Parathyroid adenoma (tissue), 2 donors: ENCODE measurements at regions not wholly inside any gene's neighbourhood (a gene's known extent, or its start where the extent isn't known, plus 50 kb on each side); places are given as distances from the start of the nearest gene placed in this dataset.

Experiments used
- H2AFZ ChIP-seq: fragments of 300-600 bp; sonication (generic); one replicate; pipeline ENCODE4 v1.7.0; 2017; ENCODE audit warnings: antibody characterized with exemption, mild to moderate bottlenecking
- H3K27ac ChIP-seq: fragments of 300-600 bp; sonication (generic); one replicate; pipeline ENCODE4 v1.7.0; 2017
- H3K27me3 ChIP-seq: fragments of 300-600 bp; sonication (generic); one replicate; pipeline ENCODE4 v1.7.0; 2017; ENCODE audit warnings: low read length; ENCODE audit not compliant: control insufficient read depth, insufficient read depth
- H3K36me3 ChIP-seq: fragments of 300-600 bp; sonication (generic); one replicate; pipeline ENCODE4 v1.7.0; 2017; ENCODE audit warnings: low read length; ENCODE audit not compliant: control insufficient read depth, insufficient read depth
- H3K4me1 ChIP-seq: fragments of 300-600 bp; sonication (generic); one replicate; pipeline ENCODE4 v1.7.0; 2017; ENCODE audit warnings: control low read depth
- H3K4me2 ChIP-seq: fragments of 300-600 bp; sonication (generic); one replicate; pipeline ENCODE4 v1.7.0; 2017; ENCODE audit warnings: low read length
- H3K4me3 ChIP-seq: fragments of 300-600 bp; sonication (generic); one replicate; pipeline ENCODE4 v1.7.0; 2017; ENCODE audit warnings: low read depth, low read length
- H3K79me2 ChIP-seq: fragments of 300-600 bp; sonication (generic); one replicate; pipeline ENCODE4 v1.7.0; 2017; ENCODE audit warnings: control low read depth
- H3K9ac ChIP-seq: fragments of 300-600 bp; sonication (generic); one replicate; pipeline ENCODE4 v1.7.0; 2017; ENCODE audit warnings: mild to moderate bottlenecking
- H3K9me3 ChIP-seq: fragments of 300-600 bp; sonication (generic); one replicate; pipeline ENCODE4 v1.7.0; 2017; ENCODE audit warnings: low read length; ENCODE audit not compliant: control insufficient read depth
- CTCF ChIP-seq: fragments of 300-600 bp; sonication (generic); IDR thresholded peaks from one replicate; pipeline ENCODE4 v1.7.0; 2017; ENCODE audit warnings: antibody characterized with exemption, mild to moderate bottlenecking
- donor health status: primary hyperparathyroidism.

- Histone ChIP-seq H2AFZ (no peak overlapping the region), H3K36me3 (no peaks in the 10 kb centered on the region), H3K79me2 (no peaks in the 10 kb centered on the region), H3K9me3 (no peaks in the 10 kb centered on the region), H3K4me3 (no peak overlapping the region), H3K4me1 (no peaks in the 10 kb centered on the region), H3K27me3 (no peaks in the 10 kb centered on the region), H3K9ac (no peak overlapping the region), H3K27ac (no peak overlapping the region), H3K4me2 (no peak overlapping the region)
- TF ChIP-seq CTCF, result no peak
Observed at GRCh38 chr2:501667-502066, 175.5 kb downstream of the TMEM18 start.

- no peaks in the 10 kb centered on the region for H3K4me1 ChIP-seq
- no peak overlapping the region for H2AFZ ChIP-seq
- no peaks in the 10 kb centered on the region for H3K36me3 ChIP-seq
- no peaks in the 10 kb centered on the region for H3K79me2 ChIP-seq
- no peak overlapping the region for H3K27ac ChIP-seq
- no peak overlapping the region for H3K4me2 ChIP-seq
- H3K27me3 ChIP-seq, result no peaks in the 10 kb centered on the region
- no peaks in the 10 kb centered on the region for H3K9me3 ChIP-seq
- no peak overlapping the region for H3K4me3 ChIP-seq
- H3K9ac ChIP-seq, result no peak overlapping the region
- no peak for TF ChIP-seq CTCF
Observed at GRCh38 chr2:501130-501529, 176.1 kb downstream of the TMEM18 start.

DNA sequence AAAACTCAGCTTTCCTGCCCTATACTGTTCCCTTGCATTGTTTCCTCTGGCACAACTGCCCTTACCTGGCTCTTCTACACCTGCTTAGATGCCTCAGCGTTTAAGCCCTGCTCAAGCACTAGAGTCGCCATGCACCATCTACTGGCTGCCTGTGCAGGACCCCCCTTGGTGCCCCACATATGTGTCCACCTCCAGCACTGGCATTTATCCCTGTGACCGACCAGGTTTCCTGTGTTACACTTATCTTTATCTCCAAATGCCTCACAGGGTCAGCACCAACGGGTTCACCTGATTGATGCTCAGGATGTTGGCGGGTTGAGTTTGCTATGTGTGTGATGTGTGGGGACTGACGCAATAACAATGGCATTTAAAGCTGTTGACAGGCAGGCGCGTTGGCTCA lies 177.5 kb downstream of the TMEM18 start:
- H3K4me3 ChIP-seq, result no peak overlapping the region
- H3K9me3 ChIP-seq, result no peaks in the 10 kb centered on the region
- H3K9ac ChIP-seq, result no peak overlapping the region
- H3K4me2 ChIP-seq, result no peak overlapping the region
- H3K36me3 ChIP-seq, result no peaks in the 10 kb centered on the region
- no peak overlapping the region for H3K27ac ChIP-seq
- H3K79me2 ChIP-seq, result no peaks in the 10 kb centered on the region
- H2AFZ ChIP-seq, result no peak overlapping the region
- TF ChIP-seq CTCF, result no peak
- no peaks in the 10 kb centered on the region for H3K4me1 ChIP-seq
- no peaks in the 10 kb centered on the region for H3K27me3 ChIP-seq

GRCh38 chr2:498493-499178 lies 178.6 kb downstream of the TMEM18 start:
- no peaks in the 10 kb centered on the region for H3K4me1 ChIP-seq
- H3K79me2 ChIP-seq, result no peaks in the 10 kb centered on the region
- H3K27me3 ChIP-seq, result no peaks in the 10 kb centered on the region
- H3K4me3 ChIP-seq, result no peak overlapping the region
- no peak for TF ChIP-seq CTCF
- no peak overlapping the region for H3K27ac ChIP-seq
- H2AFZ ChIP-seq, result no peak overlapping the region
- H3K9me3 ChIP-seq, result no peaks in the 10 kb centered on the region
- no peak overlapping the region for H3K4me2 ChIP-seq
- H3K9ac ChIP-seq, result no peak overlapping the region
- no peaks in the 10 kb centered on the region for H3K36me3 ChIP-seq

- no peaks in the 10 kb centered on the region for H3K9me3 ChIP-seq
- H3K27me3 ChIP-seq, result no peaks in the 10 kb centered on the region
- H2AFZ ChIP-seq, result no peak overlapping the region
- H3K27ac ChIP-seq, result no peak overlapping the region
- no peak overlapping the region for H3K9ac ChIP-seq
- H3K4me3 ChIP-seq, result no peak overlapping the region
- H3K4me1 ChIP-seq, result no peaks in the 10 kb centered on the region
- no peak overlapping the region for H3K4me2 ChIP-seq
- no peaks in the 10 kb centered on the region for H3K79me2 ChIP-seq
- H3K36me3 ChIP-seq, result no peaks in the 10 kb centered on the region
- no peak for TF ChIP-seq CTCF
Observed at GRCh38 chr2:497770-498492, 179.3 kb downstream of the TMEM18 start.
